GM21717 (cell line): ENCODE measurements at regions not wholly inside any gene's neighbourhood (a gene's known extent, or its start where the extent isn't known, plus 50 kb on each side); places are given as distances from the start of the nearest gene placed in this dataset.

Experiments used
- ATAC-seq: cut with Tn5 transposase; IDR thresholded peaks from one replicate; pipeline ENCODE4 v1.9.1; 2021; ENCODE audit warnings: mild to moderate bottlenecking, moderate library complexity; ENCODE audit not compliant: unreplicated experiment

DNA sequence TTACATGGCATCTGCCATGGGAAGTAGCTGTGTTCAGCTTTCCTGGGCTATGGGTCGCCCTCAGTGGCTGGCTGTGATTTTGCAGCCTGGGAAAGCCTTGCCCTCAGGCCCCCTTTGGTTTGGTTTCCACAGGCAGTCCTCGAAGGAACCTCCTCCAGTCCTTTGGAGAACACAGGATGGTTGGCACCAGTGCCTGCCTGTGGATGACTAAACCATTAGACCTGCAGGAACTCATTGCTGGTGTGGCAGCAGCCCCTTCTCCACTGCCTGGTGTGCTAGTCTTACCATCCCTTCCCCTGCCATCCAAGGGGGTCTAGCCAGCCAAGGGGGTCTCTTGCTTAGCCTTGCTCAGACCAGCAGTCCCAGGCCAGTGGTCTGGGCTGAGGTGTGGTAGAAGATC, 71.4 kb upstream of the PJA1 start:
- no peak for ATAC-seq

GRCh38 chrX:69234624-69235023, 69.4 kb upstream of the PJA1 start:
- ATAC-seq = no peak

GRCh38 chrX:69232945-69233344, 67.7 kb upstream of the PJA1 start:
- no peak for ATAC-seq

DNA sequence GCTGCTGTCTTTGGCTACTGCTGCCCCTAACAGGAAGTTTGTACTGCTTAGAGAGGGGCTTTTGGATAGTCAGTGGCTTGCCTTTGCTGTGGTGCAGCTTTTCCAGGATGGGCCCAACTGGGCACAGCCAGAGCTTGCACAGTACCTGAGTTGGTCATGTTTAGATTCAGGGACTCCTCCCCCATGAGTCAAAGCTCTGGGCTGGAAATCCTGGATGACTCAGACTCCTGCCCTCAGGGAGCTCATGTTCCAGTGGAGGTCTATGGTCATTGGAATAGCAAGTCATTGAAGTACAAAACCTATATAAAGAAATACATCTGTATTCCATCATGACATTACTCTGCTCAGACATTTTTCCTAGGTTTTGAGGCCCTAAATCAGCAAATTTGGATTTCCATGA, 66.7 kb upstream of the PJA1 start:
- no peak for ATAC-seq

- ATAC-seq = no peak
Measured at GRCh38 chrX:69229436-69229835, 64.2 kb upstream of the PJA1 start.

DNA sequence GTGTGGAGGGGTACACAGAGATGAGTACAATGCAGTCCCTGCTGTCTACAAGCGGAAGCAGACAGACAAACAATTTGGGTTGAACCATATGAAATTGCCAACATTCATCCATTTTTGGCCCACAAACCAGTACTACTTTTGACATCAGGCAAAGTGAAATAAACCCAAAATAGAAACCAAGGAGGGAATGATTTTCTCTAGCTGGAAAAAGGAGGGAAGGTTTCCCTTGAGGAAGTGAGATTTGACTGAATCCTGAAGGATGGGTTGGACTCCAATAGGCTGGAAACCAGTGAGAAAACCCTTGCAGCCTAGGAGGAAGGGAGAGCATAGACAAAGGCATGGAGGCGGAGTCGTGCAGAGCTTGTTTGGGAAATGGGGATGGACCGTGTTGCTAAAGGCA, 63.5 kb upstream of the PJA1 start:
- ATAC-seq = no peak

GRCh38 chrX:69226459-69227158, 61.4 kb upstream of the PJA1 start:
- ATAC-seq = no peak

DNA sequence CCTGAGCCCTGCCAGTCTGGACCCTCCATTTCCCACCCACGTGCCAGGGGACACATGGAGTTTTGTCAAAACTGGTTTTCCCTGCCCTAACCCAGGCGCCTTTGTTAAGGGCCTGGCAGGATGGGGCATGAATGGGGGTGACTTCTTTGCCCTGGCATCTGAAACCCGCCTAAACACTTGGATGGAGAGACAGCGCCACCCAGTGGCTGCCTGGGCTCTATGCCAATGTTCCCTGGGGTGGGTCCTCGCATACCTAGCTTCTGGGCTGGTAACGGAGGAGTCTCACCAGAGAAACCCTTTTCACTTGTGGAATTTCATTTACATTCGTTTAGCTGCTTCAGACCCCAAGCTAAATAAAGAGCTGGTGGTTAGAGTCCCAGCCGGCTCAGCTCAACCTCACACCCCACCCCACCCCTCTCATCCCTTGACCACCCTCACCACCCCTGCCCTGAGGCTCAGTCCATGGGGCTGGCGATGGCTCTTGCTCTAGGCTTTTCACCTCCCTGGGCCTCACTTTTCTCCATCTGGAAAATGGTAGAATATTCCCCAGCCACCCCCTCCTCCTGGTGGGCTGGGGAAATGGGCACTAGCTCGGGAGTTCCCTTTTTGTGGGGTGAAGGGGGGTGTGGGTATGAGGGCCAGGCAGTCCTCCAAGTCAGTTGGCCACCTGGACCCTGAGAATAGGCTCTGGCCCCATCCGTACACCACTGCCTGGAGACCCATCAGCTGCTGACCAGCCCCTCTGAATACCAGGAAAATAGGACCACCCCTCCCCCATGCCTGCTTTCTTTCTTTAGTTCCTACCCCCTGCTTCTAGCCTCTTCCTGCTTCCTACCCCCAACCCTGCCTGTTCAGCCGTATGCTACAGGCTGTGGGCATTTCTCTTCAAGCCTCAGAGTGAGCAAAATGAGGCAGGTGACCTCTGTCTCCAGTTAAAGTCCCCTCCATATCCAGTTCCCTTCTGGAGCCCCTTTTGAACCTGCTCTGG, 57.1 kb upstream of the PJA1 start:
- ATAC-seq = peak; percentile 65

DNA sequence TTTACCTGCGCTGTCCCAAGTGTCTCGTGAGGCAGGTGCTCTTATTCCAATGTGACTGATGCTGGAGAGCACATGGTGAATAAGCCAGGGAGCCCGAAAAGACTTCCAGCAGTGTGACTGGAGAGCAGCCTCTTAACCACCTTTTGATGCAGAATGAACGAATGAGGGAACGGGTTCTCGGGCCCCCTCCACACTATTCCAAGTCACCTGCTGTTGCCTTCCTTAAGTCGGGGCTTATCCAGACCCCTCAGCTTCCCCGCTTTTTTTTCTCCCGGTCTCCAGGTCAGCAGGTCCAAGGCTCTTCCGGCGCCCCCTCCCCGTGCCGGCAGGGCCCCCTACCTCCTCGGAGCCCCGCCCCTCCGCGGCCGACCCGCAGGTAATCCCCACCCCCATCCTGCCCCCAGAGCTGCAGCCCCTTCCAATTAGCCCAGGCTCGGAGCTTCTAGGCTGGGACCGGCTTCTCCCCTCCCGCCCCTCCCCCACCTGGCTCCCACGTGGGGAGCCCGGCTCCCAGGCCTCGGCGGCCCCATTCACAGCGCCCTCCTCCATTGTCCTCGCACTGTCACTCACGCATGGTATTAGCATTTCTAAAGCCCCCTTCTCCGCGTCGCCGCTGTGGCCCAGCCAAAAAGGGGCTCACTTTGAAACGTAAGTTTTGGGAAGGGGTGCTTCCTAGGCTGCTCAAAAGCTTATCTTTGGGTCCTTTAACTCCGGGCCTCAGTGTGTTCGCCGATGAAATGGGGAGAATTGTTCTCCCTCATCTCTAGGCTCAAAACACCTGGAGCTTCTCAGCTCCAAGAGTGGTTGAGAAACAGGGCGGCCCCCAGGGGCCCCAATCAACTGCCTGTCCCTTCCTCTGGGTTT, 56.2 kb upstream of the PJA1 start:
- ATAC-seq = peak; percentile 24

DNA sequence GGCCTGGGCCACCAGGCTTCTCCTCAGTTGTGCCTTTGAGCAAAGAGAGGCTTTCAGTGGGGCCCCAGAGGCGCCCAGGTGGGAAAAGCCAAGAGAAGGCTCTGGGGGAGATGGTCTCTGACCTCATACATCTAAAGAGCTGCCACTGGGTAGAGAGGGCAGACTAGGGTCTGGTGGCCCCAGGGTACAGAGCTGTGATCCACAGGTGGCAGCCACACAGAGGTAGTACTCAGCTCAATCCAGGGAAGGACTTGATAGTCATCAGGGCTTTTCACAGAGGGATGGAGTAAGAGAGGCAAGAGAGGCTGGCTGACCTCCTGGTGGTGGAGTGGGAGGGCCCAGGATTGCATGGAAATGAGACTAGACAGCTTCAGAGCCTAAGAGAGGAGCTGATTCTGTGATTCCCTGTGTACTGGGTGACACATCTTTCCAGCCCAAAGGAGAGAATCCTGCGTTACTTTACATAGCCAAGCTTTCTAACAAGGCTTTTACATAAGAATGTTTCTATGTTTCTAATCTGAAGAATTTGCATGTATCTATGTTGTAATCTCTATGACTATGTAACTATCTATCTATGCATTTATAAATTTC, 53.2 kb upstream of the PJA1 start:
- ATAC-seq = no peak

DNA sequence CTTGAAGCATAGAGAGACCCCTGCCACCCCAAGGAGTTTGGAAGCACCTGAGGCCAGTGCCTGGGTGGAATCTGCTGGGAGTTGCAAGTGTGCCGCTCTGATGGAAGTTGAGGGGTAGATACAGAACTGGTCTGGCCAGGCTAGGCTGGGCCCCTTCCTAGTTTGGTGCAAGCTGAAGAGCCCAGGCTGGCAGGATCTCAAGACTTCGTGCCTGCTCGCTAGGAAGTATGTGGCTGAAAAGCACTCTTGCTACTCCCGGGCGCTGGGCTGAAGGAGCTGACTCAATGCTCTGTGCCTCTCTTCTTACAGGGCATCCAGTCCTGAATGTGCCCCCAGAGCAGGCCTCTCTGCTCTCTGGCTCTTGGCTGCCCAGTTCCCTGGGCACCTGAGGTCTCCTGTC, 51.7 kb upstream of the PJA1 start:
- no peak for ATAC-seq

DNA sequence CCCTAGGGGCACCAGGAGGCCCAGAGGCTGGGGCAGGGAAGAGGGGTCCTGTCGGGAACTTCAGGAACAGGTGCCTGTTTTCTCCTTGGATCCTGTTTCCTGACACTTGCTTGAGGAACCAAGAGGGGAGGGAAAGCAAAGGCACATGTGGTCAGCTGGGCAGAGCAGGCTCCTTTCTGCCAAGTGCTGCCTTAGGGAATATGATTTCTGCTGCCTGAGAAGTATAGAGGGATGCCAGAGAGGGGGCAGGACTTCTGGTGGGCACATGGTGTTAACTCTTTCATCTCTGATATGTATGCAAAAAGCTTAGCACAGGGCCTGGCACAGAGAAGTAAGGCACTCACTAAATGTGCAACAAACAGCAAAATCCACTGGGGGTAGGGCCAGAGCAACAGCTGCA, 51.2 kb upstream of the PJA1 start:
- ATAC-seq = no peak

GRCh38 chrX:69215161-69215875, 50.1 kb upstream of the PJA1 start:
- ATAC-seq = no peak
